HG02870 (cell line): ENCODE measurements at regions not wholly inside any gene's neighbourhood (a gene's known extent, or its start where the extent isn't known, plus 50 kb on each side); places are given as distances from the start of the nearest gene placed in this dataset.

Source experiments
- ATAC-seq: cut with Tn5 transposase; IDR thresholded peaks from one replicate; pipeline ENCODE4 v1.9.1; 2021; ENCODE audit warnings: mild to moderate bottlenecking, moderate library complexity; ENCODE audit not compliant: unreplicated experiment

DNA sequence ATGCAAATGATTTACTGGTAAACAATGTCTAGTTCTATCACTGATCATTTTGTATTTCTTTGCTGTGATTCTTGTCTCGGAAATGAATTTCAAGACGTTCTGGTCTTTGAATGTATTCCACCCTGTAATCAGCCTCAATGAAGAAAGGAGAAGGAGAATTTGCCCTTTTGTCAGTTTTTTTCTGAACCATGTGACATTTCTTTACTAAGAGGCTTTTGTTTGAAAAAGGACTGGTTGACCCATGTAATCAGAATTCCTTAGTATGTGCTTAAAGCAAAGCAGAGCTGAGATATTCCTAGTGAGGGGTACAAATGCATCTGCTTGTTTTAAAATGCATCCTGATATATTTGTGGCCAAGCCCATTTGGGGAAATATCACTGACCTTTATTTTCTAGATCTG, 581.6 kb downstream of the ETV1 start:
- ATAC-seq = no peak

DNA sequence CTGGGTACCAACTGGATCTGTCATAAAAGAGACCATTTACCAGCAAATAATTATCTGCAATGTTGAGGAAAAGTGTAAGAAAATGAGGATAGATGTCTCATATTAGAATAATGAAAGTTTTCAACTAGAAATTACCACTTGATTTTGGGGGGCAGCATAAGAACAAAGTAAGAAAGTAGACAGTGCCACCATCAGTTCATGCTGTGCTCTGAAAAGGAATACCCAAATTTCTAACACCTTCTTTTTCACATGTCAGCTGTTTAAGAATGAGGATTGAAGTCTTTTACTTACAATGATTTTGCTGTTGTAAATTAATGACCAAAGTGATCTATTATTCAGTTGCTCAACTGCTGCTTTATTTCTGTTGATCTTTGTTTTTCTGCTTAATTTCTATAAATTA, 578.3 kb downstream of the ETV1 start:
- ATAC-seq = no peak

DNA sequence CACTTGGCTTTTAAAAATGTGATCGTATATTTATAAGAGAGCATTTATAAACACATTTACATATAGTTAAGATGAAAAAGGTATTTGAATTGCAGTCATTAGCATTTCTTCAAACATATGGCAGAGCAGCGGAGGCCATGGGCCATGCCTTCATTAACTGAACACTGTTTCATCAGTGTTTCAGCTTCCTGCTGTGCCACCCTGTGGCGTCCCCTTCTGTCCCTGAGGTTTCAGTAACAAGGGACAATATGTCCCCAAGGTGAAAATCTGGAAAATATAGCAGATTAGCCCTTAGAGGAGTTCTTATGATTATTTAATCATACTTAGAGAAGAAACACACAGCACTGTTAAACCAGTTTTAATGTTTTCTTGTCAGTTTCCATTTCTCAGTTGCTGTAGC, 577.8 kb downstream of the ETV1 start:
- no peak for ATAC-seq

DNA sequence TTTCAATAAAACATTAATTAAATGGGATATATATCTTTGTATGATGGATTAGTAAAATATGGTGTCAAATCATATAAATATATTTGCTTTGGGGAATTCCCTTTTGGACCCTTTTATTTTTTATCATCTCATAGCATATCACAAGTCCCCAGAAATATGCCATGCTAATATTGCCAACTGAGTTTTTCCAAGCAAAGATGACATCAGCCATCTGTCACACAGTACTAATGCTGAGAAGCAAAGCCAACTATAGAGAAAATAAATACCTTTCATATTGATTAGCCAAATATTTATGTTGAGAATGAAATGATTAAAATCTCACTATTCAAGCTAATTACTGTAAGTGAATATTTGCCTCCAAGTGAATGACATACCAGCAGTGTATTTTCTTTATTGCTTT, 575.3 kb downstream of the ETV1 start:
- ATAC-seq = no peak

DNA sequence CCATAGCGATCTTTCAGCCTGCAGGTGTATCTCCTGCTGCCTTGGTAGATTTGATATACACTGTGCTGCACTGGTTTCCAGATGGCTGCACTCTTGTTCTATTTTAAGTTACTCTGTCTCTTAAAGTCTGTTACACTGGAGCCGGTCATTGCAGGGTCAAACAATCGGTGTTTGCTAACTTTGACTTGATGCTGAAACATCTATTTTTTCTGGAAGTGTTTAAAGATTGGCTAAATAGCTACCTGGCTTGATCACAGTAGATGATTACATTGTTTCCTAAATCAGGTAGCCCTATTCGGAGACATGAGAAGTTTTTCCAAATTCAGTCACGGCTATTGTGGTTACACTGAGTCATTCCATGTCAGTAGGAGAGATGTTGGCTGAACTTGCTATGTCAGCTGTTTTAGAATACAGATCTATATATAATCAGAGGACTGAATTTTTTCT, 574.8 kb downstream of the ETV1 start:
- no peak for ATAC-seq

DNA sequence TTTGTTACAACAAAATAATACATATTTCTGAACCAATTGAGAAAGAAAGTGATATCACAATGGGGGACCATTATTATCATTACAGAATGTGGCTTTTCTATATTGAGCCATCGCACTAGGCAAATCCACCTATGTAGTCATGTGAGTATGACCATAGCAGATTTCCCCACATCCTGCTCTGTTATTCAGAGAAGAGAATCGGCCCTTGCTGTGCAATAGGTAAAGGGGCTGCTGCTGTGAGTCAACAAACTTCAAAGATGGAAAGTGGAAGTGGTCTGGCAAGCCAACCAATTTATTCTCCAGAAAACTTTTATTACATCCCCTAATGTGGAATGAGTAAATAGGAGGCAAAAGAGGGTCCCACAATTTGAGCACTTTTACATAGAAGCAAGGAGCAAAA, 573.4 kb downstream of the ETV1 start:
- ATAC-seq = no peak

DNA sequence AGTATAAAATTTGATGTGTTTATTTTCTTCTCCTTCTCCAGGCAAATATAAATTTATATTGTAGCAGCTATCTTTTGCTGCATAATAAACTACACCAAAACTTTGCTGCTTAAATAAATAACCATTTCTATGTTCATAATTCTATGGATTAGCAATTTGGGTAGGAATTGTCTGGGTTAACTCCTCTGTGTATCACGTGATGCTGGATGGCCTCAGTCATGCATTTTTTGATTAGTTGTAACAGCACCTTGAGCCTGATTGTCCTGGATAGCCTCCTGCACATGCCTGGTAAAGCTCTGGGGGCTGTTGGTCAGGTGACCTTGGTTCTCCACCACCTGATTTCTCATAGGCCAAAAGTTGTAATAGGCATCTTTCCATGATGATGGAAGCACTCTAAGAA, 572.9 kb downstream of the ETV1 start:
- no peak for ATAC-seq

DNA sequence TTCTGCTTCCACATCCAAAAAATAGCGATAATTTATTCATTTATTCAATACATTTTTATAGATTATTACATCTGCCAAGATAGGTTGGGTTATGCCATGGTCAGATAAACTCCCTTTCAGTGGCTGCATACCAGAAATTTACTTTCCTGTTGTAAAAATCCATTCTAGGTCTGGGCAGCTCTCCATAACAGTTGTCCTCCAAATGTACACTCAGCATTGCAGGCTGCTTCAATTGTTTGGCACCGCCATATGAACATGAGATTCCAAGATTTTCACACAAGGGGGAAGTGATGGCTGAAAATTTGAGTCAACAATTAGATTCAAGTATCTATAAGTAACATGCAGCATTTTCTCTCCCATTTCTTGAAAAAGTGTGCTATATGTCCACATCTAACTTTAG, 568.7 kb downstream of the ETV1 start:
- ATAC-seq = no peak

DNA sequence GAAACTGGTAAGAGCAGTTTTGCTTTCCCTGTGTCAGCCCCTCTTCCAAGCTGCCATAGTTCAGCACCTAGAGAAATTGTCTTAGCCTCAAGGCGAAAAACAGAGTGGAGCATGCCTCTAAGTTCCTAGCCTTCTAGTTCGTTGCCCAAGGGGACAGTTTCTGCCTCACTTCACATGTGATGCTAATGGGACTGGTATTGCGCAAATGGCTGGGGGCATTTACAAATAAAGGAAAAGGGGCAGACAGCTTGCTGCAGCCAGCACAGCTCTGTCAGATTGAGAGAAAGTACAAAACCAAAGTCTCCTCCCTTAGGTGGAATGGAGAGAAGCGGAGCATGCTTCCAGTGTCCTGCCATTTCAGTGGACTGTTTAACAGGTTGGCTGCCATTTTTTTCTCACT, 567.7 kb downstream of the ETV1 start:
- no peak for ATAC-seq

DNA sequence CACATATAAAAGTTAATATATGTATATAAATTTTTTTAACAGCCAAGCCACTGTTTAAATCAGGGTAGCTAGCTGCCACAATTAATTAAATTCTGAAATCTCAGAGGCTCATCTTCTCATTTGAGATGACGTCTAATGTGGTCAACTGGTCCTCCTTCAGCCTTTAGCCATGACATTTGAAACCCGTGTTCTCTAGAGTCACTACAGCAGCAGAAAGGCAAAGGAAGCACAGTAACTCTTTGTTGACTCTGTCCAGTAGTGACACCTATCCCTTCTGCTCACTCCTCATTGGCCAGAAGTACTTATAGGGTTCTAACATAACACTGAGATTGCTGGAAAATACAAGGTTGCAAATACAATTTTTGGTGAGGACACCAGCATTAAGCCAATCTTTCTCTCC, 555.5 kb downstream of the ETV1 start:
- no peak for ATAC-seq

DNA sequence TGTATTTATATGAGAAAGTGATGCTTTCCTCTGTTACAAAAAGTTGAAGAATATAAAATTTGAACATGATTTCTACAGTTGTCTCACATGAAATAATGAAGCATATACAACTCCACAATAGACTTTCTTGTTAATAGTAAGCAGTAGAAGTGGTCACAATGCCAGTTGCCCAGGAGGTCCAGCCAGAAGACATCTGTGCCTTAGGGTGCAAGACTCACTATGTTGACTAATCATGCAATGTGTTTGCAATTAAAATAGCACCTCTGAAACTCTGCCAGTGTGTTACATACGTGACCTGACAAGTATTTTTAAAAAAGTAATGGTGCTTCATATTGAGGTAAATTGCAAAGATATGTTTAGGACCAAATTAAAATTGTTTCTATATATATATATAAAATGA, 547.2 kb downstream of the ETV1 start:
- no peak for ATAC-seq

DNA sequence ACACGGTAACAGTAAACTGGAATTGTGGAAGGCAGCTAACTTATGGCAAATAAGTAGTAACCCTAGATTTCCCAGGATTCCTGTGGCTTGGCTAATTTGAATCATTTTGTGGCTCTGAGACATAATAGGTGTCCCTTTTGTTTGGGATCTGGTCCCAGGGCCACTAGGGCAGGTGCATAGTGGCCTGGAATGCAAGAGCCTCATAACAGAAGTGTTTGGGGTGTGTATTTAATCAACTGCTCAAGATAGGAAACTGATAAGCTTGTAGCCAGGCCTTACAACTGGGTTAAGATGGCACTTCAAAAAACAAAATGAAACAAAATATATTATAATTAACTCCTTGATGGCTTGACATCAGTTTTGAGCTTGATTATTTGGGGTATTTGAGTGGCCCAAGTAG, 541.8 kb downstream of the ETV1 start:
- no peak for ATAC-seq

DNA sequence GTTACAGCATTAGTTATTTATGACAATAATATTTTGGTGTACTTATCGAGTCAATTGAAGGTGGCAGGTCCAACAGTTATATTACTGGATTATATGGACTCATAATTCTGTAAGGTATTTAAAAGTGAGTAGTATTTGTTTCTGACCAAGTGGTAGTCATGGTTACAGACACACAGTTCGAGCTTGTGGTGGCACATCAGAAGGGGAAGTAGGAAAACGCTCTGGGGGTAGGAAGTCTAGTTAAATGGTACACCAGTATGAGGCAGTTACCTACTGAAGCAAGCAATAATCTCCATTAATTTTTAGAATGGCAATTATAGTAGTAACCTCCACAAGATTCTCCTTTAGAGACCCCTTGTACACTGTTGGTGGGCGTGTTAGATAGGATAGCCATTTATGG, 541.2 kb downstream of the ETV1 start:
- no peak for ATAC-seq

DNA sequence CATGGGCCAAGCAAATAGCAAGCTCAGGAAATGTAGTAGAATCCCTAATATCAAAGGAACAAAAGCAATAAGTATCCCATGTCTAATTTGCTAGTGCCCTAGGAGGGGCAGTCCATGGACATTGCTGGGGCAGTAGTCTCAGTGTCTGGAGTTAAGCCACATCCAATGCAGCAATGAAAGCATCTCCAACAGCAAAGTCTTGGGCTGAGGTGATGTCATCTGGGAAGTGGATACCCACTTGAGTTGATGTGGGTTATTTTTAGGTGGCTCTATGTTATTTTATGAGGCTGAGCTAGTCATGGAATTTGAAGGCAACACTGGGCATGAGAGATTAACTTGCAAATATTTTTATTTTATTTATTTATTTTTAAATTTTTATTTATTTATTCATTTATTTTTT, 540.0 kb downstream of the ETV1 start:
- no peak for ATAC-seq

DNA sequence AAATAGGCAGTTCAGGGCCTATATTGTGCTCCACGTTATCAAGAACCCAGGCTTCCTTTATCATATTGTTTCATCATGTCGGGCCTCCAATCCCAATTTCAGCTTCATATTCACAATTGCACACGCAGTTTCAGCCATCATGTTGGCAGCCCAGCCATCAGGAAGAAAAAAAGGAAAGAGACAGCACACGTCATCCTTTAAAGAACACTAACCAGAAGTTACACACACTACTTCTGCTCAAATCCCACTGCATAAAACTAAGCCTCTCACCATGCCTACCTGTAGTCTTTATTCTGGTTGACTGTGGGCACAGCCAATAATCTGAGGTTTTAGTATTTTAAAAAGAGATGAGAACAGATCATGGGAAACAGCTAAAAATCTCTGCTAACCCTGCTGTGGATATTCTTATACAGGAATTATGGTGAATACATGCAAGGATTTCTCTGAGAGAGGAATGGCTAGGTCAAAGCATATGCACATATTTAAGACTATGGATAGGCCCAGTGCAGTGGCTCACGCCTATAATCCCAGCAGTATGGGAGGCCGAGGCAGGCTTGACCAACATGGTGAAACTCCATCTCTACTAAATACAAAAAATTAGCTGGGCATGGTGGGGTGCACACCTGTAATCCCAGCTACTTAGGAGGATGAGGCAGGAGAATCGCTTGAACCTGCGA, 534.4 kb downstream of the ETV1 start:
- no peak for ATAC-seq

DNA sequence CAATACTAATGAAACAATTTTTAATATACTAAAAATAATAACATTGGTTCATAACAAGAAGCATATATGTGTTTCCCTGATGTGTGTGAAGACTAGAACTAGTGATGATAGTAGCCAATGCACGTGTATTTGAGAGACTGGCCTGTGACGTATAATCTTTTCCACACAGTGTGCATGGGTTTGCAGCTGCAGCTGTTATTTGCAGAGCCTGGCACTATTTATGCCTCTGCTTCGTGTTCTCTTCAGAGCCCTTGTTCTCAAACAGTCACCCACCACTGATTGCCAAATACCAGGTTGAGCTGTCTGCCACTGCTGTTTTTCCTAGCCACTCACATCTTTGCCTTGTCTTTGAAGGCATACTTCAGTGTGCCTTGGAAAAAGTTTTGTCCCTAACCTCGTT, 531.7 kb downstream of the ETV1 start:
- no peak for ATAC-seq

DNA sequence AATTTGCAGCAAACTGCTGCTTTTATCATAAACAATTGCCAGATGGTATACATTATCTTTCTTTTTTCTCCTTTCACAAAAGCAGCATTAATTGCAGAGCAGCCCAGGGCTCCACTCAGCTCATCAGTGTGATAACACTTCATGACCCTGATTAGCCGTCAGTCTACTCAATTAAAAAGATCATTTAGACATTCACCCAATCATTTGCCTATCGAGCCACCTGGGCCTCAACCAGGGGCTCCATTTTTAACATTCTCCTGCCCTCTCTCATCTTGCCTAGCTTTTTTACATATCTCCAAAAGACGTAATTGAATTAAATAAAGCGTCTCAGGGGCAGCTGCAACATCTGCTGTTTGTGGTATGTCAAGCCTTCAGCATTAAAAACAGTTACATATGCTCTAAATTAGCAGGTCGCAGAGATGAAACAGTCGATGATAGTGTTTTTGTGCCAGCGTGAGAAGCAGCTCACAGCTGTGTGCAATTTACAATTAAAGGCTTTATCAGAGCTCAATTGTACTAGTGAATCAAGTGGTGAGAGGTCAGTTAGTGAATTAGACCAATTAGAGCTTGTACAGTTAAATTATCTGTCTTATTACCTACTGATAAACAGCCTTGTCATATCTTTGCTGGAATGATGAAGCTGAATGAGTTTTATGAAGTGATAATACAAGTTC, 522.5 kb downstream of the ETV1 start:
- ATAC-seq = no peak

DNA sequence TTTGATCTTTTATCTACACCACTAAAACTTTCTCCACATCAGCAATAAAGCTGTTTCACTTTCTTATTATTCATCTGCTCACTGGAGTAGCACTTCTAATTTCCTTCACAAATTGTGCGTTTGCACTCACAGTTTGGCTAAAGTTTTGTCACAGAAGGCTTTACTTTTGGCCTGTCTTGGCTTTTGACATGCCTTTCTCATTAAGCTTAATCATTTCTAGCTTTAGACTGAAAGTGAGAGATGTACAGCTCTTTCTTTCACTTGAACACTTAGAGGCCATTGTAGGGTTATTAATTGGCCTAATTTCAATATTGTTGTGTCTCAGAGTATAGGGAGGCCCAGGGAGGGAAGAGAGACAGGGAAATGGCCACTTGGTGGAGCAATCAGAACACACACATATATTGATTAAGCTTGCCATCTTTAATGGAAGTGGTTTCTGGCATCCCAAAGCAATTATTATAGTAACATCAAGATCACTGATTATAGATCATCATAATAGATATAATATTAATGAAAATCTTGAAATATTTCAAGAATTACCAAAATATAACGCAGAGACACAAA, 512.5 kb downstream of the ETV1 start:
- no peak for ATAC-seq

DNA sequence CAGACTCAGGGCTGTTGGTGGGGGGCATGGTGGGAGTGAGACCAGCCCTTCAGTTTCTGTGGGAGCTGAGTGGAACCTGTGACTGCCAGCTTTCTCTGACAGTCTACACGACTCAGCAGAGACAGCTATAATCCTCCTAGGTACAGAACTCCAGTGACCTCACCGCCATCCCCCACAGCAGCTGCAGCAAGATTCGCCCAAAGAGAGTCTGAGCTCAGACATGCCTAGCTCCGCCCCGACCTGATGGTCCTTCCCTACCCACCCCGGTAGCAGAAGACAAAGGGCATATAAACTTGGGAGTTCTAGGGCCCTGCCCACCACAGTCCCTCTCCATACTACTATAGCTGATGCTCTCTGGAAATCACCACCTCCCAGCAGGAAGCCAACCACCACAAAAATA, 500.1 kb downstream of the ETV1 start:
- ATAC-seq = no peak

DNA sequence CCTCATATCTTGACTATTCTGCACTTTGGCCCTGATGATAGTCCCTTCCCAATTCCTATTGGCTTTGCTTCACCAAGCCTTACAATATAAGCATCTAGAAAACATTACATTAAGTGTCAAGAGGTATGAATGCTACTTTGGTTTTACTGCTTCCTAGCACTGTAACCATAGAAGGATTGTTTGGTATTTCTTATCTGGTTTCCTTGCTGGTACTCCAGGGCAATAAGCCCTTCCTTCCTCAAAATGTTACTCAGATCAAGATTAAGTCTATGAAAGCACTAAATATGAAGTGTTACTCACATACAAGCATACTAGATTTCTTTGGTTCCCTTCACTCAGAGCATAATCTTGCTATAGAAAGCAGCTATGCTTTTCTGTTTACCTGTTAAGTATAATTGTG, 492.5 kb downstream of the ETV1 start:
- ATAC-seq = no peak

DNA sequence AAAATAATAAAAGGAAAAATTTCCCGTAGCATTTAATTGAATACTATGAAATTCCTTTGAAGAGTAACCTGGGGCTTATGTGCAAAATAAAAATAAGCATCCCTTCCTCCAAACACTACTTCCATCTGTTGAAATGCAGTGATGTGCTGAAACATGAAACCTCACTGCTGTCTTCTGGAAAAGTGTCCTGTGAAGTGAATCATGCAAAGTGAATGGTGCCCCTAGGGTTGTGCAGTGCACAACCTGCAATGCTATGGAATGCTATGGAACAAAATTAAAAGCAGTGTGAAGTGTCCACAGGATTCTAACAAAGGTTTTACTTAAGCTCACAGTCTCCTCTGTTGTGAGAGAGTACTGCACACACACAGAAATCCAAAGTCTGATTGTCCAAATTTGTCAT, 480.9 kb downstream of the ETV1 start:
- ATAC-seq = no peak

DNA sequence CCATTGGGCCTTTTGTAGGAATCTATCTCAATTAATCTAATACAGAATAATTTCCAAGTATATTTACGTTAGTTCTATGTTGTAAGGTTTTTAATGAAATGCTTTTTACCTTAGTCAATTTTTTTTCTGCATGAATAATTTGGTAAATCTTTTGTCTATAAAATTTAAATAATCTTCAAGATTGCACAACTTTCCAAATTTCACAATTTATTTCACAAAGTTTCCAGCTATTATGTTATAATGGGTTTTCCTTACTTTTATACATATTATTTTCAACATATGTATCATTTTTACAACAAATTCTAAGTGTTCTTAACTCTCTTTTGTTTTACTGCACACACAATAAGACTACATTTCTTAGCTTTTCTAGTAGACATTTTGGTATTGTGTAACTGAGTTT, 470.7 kb downstream of the ETV1 start:
- no peak for ATAC-seq

DNA sequence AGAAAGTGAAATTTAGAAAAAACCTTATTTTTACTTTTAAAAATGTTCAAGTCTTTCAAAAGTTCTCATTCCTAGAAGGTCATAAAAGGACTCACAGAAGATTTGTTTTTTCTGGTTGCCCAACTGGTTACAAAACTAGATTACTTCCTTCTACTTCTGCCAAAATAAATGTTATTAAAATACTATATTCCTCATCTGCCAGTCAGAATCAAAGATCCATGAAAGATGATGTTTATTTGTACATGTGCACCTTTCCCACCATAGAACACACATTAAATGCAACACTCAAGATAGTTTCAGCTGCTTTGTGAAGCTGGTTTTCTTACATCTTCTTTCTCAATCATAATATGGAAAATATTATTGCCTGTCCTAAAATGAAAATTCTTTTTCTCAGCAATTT, 465.4 kb downstream of the ETV1 start:
- no peak for ATAC-seq
